Midbrain (tissue), 1 donor: ENCODE measurements at regions not wholly inside any gene's neighbourhood (a gene's known extent, or its start where the extent isn't known, plus 50 kb on each side); places are given as distances from the start of the nearest gene placed in this dataset.

ENCODE experiments used
- DNase-seq: peaks from one replicate; lab custom pipeline; 2025; lab: John Stamatoyannopoulos, UW

DNA sequence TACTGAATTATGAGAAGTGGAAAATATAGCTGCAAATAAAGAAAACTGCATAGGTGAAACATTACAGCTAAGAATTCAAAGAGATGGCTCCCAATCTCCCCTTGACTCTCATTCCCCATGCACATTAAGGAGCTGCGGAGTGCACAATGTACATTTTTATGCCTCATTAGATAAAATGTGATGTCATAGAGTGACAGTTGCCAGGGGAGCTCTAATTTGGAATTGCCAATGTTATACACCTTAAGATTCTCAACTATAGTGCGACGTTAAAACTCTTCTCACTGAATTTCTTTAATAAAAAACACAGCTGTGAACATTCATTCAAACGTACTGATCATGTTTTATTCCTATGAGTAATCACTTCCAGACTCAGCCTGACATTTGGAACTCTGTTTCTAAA lies 386.9 kb upstream of the CELF2 start:
- no peak for DNase-seq

DNA sequence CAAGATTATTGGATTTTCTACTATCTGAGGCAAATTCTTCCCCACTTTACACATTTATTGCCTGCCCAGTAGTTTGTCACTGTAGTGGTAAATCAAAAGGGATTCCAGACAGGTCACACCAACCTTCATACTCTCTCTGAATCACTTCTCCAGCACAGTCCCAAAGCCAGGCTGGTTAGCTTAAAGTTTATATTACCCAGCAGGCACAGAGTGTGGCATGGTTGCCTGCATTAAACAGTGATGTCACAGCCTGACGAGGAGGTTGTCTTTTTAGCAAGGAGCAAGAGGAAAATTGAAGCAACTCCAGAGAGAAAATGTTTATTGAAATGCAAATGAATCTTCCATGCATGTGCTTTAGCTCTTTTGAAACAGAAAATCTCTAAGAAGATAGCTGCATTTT lies 375.5 kb upstream of the CELF2 start:
- DNase-seq = no peak

DNA sequence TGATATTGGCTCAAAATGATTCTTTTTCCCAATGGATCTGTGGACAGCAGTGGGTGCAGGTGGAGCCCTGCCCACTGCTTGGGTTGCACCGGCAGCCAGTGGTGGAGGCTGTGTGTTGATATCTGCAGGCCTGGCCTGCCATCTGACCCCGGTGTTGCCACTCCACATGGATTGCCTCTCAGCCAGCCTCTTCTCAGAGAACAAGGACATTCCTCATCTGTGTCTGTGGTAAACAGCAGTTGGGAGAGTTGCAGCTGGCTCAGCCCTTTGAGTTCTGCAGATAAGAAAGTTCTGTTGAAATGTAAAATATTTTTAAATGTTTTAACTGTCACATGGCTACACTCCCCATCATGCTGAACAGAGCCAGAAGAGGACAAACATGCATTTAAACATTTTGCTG lies 374.9 kb upstream of the CELF2 start:
- DNase-seq = no peak

DNA sequence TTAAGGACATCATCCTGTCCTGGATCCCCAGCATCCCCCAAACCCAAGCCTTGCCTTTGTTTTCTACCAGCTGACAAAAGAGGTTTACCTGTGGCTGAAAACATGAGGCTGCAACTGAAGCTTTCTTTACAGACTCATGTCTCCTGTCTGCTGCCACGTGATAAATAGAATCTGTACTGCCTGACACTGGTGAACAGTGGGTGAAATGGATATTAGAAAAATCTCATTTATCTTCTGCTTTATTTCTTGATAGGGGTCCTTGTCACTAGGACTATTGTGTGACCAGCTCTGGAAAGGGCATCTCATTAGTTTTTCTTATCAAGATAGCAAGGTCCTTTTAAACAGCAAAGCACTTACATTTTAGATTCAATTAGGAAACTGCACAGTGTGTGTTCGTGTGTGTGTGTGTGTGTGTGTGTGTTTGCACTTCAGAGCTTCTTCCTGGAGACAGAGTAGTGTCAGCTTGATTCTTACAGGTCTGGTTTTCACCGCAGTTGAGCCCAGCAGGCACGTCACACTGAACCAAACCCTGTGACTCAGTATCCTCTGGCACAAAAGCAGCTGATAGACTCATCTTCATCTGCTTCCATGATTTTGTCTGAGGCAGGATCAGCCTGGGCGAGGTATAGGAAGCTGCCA lies 373.5 kb upstream of the CELF2 start:
- DNase-seq = no peak

DNA sequence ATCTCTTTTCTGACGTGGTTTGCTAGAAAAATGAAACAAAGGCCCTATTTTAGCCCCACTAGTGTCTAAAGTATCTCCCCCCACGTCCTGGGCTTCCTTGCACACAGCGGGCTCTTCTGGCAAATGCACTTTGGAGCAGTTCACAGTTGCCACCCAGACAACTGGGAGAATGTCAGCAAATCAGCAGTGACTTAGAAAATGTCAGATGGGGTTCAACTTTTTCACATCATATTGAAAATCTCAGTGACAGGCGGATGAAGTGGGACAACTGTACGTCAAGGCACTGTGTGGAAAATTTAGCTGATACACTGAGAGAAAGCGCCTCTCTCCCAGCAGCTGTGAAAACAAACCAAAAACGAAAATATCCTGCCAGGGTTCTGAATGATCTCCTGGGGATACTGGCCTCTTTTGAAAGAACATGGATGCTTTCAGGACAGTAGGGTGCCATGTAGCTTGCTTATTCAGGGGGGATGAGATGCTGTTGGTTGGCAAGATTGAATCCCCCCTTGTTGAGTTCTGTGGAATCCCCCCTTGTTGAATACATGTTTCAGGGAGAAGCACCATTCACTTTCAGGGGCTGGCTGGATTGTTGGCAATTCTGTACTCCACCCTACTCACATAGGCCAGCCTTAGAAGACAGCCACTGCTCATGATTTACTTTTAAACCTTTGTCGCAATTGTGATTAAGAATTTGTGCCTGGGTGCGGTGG lies 372.8 kb upstream of the CELF2 start:
- no peak for DNase-seq

DNA sequence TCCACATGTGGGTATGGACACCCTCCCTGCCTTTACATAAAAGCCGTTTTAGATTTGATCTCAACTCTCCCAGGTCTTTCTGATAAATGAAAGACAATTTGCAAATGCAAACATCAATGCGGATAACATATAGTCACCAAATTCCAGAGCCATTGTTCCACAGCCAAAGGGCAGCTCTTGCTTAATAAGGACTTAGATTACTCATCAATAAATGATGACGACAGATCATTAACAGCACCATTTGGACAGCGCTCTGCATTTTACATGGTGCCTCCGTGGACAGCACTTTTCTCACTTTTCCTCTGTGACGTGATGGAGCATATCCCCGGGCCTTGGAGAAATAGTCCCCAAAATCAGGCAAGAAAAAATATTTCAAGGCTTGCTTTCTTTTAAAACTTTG lies 370.3 kb upstream of the CELF2 start:
- no peak for DNase-seq

DNA sequence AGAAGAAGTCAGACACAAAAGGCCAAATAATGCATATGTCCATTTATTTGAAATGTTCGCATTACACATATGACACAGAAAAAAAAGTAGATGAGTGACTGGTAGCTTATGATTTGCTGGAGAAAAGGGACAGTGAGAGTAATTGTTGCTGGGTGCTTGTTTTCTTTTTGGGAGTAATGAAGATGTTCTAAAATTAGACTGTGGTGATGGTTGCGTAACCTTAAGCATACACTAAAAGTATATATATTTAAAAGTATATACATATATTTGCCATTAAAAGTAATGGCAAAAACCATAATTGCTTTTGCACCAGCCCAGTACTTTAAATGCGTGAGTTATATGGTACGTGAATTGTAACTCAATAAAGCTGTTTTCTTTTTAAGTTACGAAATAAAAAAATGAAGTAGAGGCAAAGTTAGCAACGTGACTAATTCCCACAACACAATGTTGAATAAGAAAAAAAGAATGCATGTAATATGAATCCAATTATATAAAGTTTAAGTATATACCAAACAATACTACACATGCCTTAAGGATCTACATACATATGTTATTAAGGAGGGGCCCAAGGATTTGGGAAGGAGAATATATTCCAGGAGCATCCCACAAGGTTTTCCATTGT lies 360.4 kb upstream of the CELF2 start:
- DNase-seq = no peak

DNA sequence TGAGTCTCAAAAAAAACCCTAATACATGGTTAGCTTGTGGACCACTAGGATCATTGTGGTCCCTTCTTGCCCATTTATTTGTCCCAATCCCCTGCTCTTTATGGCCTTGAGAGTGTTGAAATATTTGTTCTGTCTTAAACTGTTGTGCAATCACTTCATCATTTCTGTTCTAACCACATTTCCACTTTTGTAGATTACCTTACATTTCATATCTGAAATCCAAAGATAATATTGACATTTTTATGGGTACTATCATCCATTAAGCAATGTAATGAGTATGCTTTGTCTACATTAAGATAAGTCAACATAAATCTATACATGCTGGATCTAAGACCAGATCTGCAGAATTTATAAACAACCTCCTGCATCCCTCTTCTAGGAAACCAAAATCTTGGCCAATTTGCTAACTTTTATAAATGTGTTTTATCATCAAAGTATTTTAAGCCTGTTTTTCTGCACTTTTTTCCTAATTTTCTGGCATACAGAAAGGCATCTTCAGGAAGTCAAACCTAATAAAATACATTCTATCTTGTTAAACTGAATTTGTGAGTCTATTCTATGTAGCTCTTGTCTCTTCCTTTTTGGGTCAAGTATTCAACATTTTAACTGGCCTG lies 359.4 kb upstream of the CELF2 start:
- no peak for DNase-seq

DNA sequence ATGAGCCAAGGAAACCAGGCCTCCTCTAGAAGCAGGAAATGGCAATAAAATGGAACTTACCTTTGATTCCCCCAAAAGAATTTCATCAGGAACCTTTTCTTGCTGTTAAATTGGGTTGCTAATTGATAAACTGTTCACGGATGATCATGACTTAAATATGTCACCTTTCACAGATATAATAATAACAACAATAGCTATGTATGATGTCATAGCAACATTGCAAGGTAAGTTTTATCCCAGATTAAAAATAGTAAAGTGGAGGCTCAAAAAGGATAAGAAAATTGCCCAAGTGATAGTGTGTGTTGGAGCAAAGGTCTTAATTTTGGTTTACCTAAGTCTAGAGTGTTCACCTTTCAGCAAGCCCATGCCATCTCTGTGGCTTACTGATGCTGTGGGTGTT lies 357.6 kb upstream of the CELF2 start:
- no peak for DNase-seq

DNA sequence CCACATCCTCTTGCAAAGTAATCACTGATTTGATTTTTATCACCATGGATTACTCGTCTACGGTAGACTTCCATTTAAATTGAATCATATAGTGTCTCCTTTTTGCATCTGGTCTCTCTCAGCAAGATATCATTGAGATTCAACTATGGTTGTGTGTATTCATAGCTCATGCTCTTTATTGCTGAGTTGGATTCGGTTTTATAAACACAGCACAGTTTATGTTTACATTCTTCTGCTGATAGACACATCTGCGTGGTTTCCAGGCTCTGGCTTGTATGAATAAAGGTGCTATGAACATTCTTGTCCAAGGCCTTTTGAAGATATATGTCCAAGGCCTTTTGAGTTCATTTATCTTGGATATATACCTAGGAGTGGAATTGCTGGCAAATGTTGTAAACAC lies 356.5 kb upstream of the CELF2 start:
- DNase-seq = no peak

DNA sequence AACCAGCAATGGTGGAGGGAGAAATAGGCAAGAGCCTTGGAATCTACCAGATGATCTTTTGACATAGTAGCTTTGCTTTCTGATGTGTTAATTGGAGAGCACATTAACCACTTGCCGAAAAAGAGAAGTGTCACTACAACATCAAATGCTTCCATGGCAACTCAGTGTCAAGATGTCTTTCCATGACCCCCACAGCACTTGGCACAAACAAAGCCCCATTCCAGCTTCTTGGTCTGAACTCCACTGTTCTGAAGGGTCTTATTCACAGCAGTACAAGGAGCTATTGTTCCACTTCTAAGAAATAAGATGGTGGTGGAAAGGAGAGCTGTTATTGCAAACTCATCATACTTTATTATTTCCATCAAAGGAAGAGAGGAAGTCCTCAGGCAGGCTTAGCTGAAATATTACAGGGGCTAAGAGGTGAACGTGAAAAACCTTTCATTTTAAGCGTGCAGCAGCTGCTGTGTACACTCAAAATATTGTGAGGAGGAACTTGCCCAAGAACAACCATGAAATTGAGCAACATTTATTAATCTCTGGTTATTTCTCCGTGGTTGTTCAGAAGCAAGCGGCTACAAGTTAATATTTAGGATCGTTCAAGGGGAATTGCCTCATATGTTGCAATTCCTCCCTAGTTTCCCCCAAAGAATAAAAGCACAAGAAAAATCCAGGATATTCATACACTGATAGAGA lies 354.8 kb upstream of the CELF2 start:
- DNase-seq = no peak

DNA sequence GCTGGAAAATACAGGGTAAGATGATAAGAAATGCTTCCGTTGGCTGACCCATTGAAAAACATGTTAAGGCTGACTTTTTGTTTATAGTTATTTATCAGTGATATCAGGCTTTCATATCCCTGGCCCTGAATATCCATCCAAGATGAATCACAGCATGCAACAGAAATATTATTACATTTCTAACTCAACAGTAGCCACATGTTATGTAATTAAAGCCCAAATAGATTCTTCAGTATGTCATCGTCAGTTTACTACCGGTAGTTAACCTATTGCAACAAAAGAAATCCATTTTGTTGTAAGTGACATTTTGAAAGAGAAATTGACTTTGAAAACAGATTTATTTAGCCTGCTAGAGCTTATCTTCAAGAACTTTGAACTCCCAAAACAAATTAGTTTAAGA lies 354.1 kb upstream of the CELF2 start:
- DNase-seq = no peak

DNA sequence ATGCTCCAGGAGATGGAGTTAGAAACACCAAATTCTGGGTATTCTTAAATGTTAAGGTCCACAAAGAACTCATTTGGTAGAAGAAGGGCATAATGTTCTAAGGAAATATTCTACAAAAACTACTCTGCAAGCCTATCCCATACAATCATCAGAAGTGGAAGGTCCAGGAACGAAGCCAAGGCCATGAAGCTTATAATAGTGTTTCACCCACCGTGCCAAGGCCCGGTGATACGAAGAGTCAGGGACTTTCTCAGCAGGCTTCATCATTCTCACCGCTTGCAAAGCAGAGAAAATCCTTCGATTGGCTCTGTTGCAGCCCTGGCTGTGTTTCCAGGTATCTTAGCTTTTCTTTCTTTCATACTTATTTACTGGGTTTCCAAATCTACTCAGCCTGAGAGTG lies 351.9 kb upstream of the CELF2 start:
- DNase-seq = no peak

DNA sequence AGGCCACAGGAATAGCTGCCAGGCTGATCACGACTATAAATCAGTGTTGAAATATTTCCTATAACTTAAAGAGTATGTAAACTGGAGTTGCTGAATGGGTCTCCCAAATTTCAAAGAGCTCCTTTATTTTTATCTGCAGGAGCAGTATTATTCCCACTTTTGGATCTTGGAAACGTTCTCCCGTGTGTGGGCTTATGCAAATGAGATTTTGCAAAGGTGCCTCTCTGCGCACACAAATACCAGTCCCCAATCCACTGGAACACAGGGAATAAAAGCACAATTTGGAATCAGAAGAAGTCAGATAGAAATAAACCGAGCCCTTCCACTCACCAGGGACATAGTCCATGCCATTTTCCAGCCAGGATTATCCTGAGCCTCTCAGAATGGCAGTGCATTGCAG lies 350.2 kb upstream of the CELF2 start:
- DNase-seq = no peak

DNA sequence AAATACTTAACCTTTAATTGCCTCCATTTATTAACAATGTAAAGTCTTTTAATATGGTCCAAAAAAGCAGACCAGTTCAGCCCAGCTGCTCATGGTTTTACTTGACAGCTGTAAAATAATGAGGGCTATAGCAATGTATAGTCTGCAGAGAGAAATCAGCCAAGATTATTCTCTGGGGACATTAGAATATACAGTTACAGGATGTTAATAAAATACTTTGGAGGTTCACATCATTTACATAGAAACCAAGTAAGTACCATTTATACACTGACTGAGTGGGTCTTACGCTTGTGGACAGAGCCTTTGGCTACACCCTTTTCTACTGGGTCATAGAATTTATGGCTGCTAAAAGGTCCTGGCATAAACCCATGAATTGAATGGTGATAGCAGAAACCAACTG lies 340.7 kb upstream of the CELF2 start:
- no peak for DNase-seq

DNA sequence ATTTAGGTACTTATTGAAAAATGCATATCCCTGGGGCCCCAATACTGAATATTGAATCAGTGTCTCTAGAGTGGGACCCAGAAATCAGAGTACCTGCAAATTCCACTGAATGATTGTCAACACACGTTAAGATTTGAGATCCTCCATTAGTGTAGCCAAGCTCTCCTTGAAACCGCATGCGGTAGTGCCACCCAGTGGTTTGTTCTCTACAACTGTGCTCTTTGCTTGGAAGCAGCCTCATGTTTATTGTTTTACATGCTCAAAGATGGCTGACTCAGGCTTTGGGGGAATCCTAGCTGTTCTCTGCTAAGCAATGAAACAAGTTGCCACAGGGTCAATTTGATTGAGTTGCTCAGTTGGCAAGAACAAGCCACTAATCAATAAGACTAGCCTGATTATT lies 340.2 kb upstream of the CELF2 start:
- no peak for DNase-seq

DNA sequence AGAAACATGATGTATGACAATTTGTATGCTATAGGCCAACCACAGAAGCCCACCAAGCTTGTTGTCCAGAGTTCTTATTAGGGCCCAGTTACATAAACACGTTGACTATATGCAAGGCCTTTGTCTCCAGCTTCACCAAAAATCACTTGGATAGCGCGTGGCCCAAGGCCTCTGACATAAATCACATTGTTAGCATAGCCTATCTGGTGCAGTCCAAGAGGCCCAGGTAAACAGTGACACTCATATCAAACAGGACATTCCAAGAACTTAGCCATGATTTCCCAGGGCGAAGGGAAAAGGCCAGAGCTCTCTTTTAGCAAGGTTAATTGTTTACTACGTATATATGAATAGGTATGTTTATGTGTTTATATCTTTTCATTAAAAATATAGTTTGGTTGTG lies 337.2 kb upstream of the CELF2 start:
- DNase-seq = no peak

DNA sequence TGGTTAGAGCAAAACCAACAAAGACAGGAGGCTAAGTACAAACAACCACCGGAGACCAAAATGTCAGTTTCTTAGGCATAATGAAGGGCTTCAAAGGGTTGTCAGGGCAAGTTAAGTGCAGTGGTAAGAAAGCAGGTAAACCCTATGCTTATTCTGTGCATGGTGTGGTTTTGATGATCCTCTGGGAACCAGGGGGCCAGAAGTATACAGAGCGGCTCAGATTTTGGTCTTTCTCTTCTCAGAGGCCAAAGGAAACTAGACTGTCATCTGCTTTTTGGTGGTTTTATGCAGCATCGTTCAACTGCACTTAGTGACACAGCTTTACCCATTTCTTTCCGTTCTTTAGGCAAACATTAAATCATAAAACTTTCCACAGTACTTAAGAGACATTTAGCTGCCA lies 332.7 kb upstream of the CELF2 start:
- DNase-seq = no peak

DNA sequence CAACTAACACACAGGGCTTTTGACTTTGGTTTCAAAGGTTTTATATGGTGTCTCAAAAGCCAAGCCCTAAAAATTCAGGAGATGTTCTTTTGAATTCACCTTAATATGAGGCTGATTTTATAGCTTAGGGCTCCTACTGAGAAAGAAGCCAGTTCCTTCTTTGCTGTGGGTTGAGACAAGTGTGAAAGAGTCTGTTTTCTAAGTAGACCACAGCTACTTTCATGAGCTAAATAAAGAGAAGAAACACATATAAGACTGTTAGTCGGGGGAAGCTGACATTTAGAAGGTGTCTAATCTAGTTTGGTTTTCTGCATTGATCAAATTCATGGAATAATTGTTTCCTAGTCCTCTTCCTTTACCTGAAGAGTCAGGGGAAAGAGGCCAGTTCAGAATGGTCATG lies 332.1 kb upstream of the CELF2 start:
- DNase-seq = no peak

DNA sequence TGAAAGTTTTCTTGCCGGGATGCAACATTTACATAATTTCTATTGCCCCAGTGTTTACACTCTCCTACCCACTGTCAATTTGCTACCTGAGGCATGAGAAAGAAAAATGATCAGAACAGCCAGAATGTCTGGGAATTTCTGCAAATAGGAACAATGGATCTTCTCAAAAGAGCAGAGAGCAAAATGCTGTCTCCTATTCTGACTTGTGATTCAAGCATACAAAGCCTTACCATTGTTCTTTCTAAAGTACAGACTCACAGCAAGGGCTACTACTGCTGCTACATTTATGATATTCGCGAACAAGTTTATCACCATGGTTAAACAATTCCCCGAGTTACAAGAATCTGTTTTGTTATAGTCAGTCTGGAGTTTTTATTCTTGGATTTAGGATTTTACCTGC lies 329.9 kb upstream of the CELF2 start:
- peak; percentile 10 for DNase-seq

DNA sequence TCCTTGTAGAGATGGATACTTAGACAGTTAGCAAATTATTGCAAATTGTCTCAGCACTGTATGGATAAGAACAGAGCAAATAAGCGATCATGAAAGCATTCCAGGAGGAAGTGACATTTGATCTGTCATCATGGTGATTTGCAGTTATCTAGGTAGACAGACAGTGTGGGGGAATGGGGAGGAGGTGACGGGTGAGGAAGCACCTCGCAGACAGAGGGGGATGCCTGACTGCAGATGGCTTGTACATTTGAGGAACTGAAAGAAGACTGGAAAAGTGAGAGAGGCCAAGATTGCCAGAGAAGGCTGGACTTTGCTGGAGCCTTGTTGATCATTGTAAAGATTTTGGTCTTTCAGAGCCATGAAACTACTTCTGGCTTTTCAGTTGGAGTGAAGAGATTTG lies 318.2 kb upstream of the CELF2 start:
- no peak for DNase-seq

DNA sequence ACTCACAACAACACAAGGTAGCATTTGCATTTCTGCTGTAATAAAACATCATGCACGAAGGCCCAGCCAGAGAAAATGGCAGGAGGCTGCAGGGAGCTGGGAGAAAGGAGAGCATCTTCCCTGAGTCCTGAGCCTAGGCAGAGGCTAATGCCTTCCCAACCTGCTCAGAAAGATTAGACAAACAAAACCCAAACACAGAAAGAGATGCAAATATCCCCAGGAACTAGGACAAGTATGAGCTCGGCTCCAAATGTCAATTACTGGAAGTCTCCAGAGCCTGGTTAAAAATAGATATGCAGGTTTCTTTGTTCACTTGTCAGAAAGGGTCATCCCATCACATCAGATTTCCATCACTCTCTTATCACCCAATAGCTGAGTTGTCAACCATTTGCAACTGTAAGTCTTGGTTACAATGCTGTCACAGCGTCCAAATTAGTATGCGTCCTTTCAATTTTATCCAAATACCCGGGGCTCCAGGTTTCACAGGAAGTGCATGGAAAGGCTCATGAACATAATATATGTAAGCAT lies 316.5 kb upstream of the CELF2 start:
- DNase-seq = no peak
